Activated T-cell treated with anti-CD3 and anti-CD28 coated beads for 48 hours (primary cell): ENCODE measurements at regions not wholly inside any gene's neighbourhood (a gene's known extent, or its start where the extent isn't known, plus 50 kb on each side); places are given as distances from the start of the nearest gene placed in this dataset.

Source experiments
- DNase-seq: peaks from one replicate; pipeline ENCODE4 v3.0.0-alpha.2; 2020; ENCODE audit warnings: low read depth

DNA sequence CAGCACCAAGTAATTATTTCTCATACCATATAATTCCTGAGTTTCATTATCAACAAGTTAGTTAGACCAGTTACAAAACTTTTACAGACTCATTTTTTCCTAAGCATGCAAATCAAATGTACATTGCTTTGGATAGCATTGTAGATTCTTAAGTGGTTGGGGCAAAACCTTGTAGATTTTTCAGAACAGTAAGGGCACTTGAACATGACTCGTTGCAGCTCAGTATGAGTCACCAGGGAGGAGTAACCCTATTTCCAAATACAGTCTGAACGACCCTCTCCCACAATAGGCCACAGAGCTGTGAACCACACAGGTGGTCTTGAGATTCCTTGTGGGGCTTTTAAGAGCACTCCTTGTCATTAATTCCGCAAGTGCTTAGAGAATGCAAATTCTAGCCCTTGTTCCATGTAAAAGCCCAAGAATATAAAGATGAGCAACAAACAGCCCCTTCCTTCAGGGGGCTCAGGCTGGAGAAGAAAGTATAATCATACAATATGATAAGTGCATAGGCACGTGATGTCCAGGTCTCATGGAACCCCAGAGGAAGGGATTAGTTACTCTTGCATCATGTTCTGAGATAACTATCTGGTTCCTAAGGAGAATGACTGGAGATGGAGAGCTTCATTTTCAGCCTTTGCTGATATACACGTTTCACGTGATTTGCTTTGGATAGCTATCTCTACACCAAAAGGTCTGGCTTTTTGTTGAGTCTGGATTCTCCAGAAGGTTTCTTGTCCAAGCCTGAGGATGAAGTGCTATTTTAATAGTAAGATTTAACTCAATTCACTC lies 295.7 kb downstream of the KCNN2 start:
- no peak for DNase-seq

- DNase-seq: no peak
These were observed 288.0 kb downstream of the KCNN2 start for GRCh38 chr5:114649878-114650277.

- no peak for DNase-seq
These were observed 287.1 kb downstream of the KCNN2 start for GRCh38 chr5:114648940-114649339.

GRCh38 chr5:114644576-114644975 lies 282.7 kb downstream of the KCNN2 start:
- DNase-seq: no peak

GRCh38 chr5:114636271-114636670 lies 274.4 kb downstream of the KCNN2 start:
- no peak for DNase-seq

DNA sequence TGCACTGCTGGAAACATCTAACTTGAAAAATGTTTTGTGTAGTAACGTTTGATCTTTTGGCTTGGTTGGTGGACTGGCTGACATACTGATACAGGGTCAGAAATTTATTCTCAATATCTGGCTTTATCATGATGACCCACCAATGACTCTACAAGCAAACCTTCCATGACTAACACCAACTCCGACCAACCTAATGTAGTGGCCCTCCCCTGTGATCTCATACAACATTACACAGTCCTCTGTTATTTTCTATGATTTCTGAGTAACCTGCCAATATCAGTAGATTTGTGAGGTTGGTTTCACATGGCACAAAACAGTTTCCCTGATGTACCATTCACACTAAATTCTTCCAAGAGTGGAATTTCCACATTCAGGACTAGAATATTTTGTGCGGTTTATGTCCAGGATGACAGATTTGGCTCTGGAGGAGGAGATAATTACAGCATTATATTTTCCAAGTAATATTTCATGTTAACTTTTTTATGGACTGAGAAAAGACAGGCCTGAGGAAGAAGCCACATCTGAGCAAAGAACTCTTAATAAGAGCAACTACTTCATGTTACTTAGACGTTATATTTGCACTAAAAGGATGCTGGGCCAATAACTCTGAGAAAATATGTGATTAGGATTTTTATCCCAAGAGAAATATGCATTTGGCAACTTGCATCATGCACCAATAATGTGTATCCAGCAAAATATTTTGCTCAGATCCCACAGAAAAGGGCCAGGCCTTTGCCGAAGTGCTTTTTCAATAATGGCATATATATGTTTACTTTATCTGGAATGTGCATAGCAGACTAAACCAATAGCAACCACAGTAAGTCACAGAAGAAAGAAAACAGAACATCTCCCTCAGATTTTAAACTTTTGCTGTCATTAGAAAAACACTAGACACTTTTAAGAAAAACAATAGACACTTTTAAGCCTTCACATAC lies 273.4 kb downstream of the KCNN2 start:
- DNase-seq: no peak

DNA sequence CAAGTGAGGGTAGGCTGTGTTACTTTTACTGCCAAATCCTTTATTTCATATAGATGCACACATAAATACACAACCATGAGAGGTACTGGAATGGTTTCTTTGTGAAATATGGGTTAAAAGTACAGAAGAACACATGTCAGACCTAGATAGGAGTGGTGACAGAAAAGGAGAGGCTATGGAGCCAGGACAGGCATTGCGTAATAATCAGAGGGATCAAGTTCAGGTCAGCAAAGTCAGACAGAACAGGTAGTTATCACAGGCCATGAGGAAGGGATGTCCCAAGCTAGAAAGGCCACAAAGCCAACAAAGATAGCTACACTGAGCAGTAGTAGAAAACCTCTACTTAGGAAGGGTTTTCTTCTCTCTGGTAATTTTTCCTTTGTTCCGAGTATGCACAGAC lies 272.6 kb downstream of the KCNN2 start:
- no peak for DNase-seq

DNA sequence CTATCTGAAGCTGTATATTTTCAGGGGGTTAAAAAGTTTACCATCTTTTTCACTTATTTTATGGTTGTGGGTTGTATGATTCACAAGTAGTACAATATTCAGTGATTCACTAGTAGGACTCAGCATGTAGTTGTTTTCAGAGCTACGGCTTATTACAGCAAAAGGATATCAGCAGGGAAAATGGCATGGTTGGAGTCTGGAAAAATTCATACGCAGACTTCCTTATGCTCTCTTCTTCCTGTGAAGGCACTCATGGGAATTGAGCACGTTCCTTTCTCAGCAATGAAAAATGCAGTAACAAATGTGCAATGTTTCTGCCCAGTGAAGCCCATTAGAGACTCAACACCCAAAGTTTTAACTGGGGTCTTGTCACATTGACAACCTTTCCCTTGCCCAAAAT lies 250.5 kb downstream of the KCNN2 start:
- no peak for DNase-seq

- DNase-seq: no peak
These were observed 219.3 kb downstream of the KCNN2 start for GRCh38 chr5:114581136-114581535.

- no peak for DNase-seq
These were observed 204.0 kb downstream of the KCNN2 start for GRCh38 chr5:114565871-114566270.

GRCh38 chr5:114565139-114565538 lies 203.3 kb downstream of the KCNN2 start:
- DNase-seq: no peak

GRCh38 chr5:114561415-114561814 lies 199.5 kb downstream of the KCNN2 start:
- no peak for DNase-seq
